Inflammatory macrophage treated with lipopolysaccharide for 1 hour (primary cell): ENCODE measurements at regions not wholly inside any gene's neighbourhood (a gene's known extent, or its start where the extent isn't known, plus 50 kb on each side); places are given as distances from the start of the nearest gene placed in this dataset.
A peak's percentile ranks its signal among the peaks of the same experiment; 100 is the strongest.
"Not testable (repeated sequence)": the region's sequence is repeated elsewhere in the genome, so short reads cannot be mapped to it uniquely, and the experiment has no call there.

ENCODE experiments used
- DNase-seq, 2 donors: peaks; one replicate each; pipeline ENCODE4 v3.0.0-alpha.2; 2020 to 2022

DNA sequence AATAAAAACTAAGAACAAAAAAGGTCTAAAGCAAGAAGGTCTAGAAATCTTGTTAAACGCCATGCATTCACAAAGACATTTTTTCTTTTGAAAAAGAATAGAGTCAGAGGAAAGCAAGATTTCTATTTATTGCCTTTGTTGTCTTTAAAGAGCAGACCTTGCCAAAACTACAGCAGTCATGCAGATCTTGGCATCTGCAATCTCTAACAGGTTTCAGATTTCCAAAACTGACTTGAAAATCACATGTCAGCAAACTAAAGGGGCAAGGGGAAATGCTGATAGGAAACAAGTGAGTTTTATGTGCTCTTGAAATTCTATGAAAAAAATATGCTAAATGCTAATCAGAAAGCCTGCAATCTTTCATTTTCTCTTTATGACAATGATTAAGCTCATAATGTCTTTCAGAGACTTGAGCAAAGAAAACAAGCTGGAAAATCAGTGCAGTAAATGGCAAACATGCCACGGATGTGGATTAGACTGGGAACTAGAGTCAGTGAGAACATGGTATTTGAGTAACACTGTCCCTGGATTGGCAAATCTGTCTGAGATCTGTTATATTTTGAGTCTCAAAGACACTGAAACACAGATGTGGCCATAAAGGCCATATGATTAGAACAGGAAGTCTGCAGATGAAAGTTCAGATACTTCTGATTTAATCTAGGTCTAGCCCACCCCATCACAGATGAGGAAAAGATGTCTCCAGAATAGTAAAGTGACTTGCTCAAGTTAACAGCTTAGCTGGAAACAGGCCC lies 361.4 kb upstream of the RPS23 start:
- DNase-seq = no peak

DNA sequence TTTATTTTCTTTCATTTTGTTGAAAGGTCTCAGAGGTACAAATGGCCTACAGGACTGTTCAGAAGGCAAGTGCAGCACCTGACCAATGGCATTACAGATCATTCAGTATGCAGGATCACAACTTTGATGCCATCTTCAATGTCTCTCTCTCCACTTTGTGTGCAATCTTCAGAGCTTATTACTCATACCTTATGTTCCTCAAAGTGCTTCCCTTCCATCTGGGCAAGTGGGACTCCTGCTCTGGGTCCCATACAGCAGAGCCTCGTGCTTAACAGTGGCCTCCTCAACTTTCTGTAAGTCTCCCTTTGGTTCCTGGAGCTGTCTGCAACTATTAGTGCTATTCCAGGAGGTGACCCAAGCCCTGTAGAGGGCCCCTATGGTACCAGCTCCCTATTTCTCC lies 358.4 kb upstream of the RPS23 start:
- peak; percentile 15 to 23 for DNase-seq

- DNase-seq = no peak
These were observed 357.6 kb upstream of the RPS23 start for GRCh38 chr5:82635561-82636288.

- no peak for DNase-seq
These were observed 350.3 kb upstream of the RPS23 start for GRCh38 chr5:82628364-82628910.

GRCh38 chr5:82626905-82627591 lies 348.9 kb upstream of the RPS23 start:
- DNase-seq = not testable (repeated sequence)

GRCh38 chr5:82626012-82626411 lies 347.9 kb upstream of the RPS23 start:
- DNase-seq = not testable (repeated sequence)

DNA sequence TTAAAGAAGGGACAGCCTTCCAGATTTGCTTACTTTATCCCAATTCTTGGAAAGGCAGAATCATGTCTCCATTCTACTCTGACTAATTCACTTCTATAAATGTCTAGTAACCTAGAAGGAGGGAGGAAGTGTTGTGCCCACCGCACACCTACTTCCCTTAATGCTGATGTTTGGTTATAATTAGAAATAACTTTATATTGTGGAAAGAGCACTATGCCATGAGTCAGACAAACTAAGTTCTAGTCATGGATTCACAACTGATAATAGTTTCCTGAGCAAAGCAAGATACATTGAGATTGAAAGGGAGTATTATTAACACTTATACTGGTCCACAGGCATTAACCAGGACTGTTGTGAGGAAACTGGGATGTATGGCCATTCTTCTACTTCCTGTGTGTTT lies 345.9 kb upstream of the RPS23 start:
- DNase-seq = no peak

- DNase-seq = no peak
These were observed 344.8 kb upstream of the RPS23 start for GRCh38 chr5:82622711-82623514.

DNA sequence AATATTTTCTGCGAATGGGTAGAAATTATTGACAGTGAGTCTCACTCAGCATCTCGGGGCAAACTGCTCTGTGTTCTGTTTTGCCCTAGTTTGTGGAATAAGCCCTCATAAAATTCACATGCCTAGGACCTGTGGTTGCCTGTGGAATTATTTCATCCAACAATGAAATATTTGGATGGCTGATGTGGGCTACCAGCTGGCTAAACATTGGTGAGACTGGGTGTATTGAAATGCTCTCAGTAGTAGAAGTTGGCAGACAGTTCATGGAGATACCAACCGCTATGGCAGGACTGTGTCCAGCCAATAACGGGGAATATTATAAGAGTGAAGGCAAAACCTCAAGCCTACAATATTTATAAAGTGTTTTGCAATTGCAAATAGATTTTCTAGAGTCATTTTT lies 344.1 kb upstream of the RPS23 start:
- no peak for DNase-seq

- no peak for DNase-seq
These were observed 342.9 kb upstream of the RPS23 start for GRCh38 chr5:82620957-82621600.

DNA sequence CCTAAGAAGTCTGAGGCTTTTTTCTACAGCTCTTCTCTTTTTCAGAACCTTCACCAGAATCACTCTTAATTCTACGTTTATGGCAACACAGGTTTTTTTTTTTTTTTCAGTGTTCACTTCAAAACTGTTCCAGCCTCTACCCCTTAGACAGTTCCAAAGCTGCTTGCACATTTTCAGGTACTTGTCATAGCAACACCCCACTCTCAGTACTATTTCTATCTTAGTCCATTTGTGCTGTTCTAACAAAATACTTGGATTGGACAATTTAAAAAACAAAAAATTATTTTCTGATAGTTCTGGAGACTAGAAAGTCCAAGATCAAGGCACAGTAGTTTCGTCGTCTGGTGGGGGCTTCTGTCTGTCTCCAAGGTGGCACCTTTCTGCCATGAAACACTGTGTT lies 340.9 kb upstream of the RPS23 start:
- DNase-seq = no peak

DNA sequence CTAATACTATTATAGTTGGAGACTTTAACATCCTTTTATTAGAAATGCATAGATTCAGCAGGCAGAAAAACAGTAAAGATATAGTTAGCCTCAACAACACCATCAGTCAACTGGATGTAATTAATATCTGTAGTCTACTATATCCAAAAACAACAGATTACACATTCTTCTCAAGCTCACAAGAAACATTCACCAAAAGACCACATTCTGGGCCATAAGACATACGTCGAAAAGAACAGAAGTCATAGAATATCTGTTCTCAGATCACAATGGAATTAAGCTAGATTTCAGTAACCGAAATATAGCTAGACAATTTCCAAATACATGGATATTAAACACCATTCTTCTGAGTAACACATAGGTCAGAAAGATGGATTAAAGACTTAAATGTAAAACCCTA lies 336.6 kb upstream of the RPS23 start:
- DNase-seq = no peak

DNA sequence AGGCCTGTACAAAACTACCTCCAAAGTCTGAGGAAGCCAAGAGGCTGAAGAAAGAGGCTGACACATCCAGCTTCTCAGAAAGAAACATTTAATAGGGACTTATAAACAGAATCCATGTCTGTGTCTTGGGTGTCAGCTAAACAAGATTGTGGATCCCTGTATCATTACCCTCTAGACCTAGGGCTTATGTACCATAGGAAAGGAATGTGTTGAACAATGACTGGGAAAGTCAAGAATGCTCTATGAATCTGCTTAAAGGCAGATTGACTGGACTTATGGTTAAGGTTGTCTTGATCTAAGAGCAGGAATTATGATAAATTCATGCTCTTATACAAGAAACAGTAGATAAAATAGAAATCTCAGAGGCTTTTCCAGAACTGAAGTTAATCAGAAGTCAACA lies 335.7 kb upstream of the RPS23 start:
- DNase-seq = no peak

GRCh38 chr5:82610686-82611085 lies 332.5 kb upstream of the RPS23 start:
- no peak for DNase-seq

- DNase-seq = no peak
These were observed 327.4 kb upstream of the RPS23 start for GRCh38 chr5:82605441-82605973.

GRCh38 chr5:82603033-82603987 lies 325.2 kb upstream of the RPS23 start:
- no peak for DNase-seq

DNA sequence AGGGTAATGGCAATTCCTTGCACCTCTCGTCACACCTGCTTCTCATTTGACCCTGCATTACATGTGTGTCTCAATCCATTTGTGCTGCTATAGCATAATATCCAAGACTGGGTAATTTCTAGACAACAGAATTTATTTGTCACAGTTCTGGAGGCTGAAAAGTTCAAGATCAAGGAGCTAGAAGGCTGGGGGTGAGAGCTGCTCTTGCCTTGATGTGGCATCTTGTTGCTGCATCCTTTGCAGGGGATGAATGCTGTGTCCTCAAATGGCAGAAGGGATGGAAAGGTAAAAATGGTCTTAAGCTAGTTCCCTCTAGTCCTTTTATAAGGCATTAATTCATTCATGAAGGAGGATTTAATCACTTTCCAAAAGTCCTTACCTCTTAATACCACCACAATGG lies 323.7 kb upstream of the RPS23 start:
- DNase-seq = no peak

DNA sequence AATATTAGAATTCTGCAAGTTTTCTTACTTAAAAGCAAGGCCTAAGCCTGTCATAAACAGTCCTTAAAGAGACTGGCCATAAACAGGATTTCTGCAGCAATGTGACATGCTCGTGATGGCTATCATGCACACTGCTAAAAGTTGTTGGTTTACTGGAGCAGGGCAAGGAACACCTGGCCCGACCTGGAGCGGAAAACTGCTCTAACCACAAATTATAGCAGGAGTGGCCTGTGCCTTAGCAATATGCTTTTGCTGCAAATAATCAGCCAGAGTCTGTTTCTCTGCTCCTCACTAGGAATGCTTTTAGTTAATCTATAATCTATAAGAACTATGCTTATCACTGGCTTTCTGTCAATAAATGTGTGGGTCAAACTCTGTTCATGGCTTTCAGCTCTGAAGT lies 322.9 kb upstream of the RPS23 start:
- no peak for DNase-seq

DNA sequence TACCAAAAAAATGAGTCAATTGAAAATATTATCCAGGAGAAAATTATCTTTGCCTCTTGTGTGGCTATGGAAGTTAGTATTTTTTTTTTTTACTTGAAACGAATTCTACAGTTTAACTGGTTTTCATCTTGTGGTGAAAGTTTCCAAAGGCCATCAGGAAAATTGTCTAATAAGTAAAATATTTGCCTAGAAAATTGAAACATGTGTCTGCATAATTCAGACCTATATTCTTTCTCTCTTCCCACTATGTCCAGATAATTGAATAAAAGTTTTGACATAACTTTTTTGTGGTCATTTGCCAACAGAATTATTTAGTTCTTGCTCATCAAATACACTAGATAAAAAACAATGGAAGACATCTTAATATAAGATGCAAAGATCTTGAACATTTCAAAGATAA lies 321.5 kb upstream of the RPS23 start:
- no peak for DNase-seq

DNA sequence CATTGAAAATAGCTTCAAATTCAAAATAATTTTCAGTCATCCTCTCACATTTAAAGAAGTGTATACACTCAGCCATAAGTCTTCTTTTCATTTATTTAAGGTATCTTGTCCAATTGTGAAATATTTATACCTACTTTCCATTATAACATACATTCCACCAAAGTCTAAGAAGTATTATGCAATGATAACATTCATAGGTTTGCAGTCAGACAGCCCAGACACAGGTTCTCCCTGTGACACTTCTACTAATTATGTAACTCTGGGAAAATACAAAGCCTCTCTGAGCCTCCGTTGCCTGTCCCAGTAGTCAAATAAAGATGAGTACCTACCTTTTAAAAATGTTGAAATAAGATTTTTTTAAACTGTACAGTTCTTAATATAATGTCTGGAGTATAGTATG lies 320.9 kb upstream of the RPS23 start:
- no peak for DNase-seq

- no peak for DNase-seq
These were observed 319.3 kb upstream of the RPS23 start for GRCh38 chr5:82597437-82597836.
